ENCODE measurements at regions not wholly inside any gene's neighbourhood (a gene's known extent, or its start where the extent isn't known, plus 50 kb on each side); places are given as distances from the start of the nearest gene placed in this dataset.

DNA sequence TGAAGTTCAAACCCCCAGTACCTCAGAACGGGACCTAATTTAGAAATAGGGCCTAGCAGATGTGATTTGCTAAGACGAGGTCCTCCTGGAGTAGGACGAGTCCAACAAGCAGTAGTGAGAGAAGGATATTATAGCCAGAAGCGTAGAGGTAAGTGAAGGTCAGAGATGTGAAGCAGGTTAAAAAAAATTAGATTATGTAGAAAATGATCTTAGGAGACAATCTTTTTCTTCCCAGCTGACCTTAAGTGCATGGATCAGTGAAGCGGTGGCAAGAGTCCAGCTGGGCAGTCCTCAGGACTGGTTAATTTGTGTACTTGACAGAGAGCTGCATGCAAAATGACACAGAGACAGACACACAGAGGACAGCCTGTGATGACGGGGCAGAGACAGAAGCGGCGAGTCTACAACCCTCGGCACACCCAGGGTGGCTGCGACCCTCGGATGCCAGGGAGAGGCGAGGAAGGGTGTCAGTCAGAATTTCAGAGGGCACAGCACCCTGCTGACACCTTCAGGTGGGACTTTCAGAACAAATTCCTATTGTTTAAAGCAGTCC is 131.4 kb upstream of the IRX4 start:
- H3K9me3 ChIP-seq (ENCODE audit: low read length) = no peaks in the 10 kb centered on the region
- TF ChIP-seq, protein P1, sequence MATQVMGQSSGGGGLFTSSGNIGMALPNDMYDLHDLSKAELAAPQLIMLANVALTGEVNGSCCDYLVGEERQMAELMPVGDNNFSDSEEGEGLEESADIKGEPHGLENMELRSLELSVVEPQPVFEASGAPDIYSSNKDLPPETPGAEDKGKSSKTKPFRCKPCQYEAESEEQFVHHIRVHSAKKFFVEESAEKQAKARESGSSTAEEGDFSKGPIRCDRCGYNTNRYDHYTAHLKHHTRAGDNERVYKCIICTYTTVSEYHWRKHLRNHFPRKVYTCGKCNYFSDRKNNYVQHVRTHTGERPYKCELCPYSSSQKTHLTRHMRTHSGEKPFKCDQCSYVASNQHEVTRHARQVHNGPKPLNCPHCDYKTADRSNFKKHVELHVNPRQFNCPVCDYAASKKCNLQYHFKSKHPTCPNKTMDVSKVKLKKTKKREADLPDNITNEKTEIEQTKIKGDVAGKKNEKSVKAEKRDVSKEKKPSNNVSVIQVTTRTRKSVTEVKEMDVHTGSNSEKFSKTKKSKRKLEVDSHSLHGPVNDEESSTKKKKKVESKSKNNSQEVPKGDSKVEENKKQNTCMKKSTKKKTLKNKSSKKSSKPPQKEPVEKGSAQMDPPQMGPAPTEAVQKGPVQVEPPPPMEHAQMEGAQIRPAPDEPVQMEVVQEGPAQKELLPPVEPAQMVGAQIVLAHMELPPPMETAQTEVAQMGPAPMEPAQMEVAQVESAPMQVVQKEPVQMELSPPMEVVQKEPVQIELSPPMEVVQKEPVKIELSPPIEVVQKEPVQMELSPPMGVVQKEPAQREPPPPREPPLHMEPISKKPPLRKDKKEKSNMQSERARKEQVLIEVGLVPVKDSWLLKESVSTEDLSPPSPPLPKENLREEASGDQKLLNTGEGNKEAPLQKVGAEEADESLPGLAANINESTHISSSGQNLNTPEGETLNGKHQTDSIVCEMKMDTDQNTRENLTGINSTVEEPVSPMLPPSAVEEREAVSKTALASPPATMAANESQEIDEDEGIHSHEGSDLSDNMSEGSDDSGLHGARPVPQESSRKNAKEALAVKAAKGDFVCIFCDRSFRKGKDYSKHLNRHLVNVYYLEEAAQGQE (IDR thresholded peaks at IDR 0.05; ENCODE audit: borderline replicate concordance) = no peak
- H4K20me1 ChIP-seq (ENCODE audit: insufficient read depth) = no peaks in the 10 kb centered on the region
- no peaks in the 10 kb centered on the region for H3K27me3 ChIP-seq (ENCODE audit: insufficient read depth, low read depth, low read length)
- no peaks in the 10 kb centered on the region for H3K79me2 ChIP-seq (replicated peaks; ENCODE audit: insufficient read depth, low read length)
- no peak overlapping the region for H3K9ac ChIP-seq (ENCODE audit: low read length)
- H3K27ac ChIP-seq (ENCODE audit: low read length) = no peak overlapping the region
- H3K9me2 ChIP-seq (ENCODE audit: insufficient read depth, low read length) = no peaks in the 10 kb centered on the region
- H3K4me3 ChIP-seq (ENCODE audit: low read length) = no peak overlapping the region
- H3F3A ChIP-seq (ENCODE audit: insufficient read depth, low read length, poor library complexity, severe bottlenecking) = no peaks in the 10 kb centered on the region
- H2AFZ ChIP-seq (ENCODE audit: low read depth, low read length) = no peak overlapping the region
- no peak overlapping the region for H3K4me2 ChIP-seq (ENCODE audit: low read length)
- no peaks in the 10 kb centered on the region for H3K36me3 ChIP-seq (ENCODE audit: insufficient read depth, low read length)

DNA sequence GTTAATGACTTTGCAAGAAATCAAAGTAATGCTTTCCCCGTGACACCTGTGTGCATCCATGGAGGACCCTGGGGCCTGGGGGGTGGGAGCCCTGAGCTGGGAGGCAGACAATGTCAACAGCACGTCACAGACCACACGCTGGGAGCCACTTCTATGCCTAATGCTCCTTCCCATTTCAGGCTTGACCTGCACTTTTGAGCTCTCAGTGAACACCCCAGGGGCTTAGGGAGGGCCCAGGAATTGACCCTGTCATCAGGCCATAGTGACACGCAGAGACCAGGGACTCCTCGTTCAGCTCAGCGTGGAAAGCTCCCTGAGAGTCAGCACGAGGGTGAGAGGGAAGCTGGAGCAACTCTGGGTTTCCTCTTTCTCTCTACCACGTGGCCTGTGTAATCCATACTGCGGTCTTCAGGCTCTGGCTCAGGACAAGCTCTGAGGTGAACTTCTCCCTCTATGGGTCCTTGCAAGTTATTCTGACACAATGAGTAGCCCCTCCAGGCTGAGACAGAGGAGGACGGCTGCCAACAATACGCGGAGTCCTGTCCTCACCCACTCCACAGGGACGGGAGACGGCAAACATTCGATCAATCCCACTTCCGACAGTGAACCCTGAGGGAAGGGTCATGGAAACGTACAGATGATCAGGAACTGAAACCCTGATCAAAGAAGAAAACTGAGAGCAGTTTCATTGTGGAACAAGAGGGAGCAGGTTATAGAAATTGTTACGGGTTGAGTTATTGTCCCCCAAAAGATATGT is 130.8 kb upstream of the IRX4 start:
- no peaks in the 10 kb centered on the region for H3K9me2 ChIP-seq (ENCODE audit: insufficient read depth, low read length)
- TF ChIP-seq, protein P1 (IDR thresholded peaks at IDR 0.05; ENCODE audit: borderline replicate concordance) = no peak
- TF ChIP-seq EP300 (conservative IDR thresholded peaks at IDR 0.05; ENCODE audit: poor library complexity, severe bottlenecking) = no peak
- no peak for TF ChIP-seq RAD21 (conservative IDR thresholded peaks at IDR 0.05)
- TF ChIP-seq, protein P2, sequence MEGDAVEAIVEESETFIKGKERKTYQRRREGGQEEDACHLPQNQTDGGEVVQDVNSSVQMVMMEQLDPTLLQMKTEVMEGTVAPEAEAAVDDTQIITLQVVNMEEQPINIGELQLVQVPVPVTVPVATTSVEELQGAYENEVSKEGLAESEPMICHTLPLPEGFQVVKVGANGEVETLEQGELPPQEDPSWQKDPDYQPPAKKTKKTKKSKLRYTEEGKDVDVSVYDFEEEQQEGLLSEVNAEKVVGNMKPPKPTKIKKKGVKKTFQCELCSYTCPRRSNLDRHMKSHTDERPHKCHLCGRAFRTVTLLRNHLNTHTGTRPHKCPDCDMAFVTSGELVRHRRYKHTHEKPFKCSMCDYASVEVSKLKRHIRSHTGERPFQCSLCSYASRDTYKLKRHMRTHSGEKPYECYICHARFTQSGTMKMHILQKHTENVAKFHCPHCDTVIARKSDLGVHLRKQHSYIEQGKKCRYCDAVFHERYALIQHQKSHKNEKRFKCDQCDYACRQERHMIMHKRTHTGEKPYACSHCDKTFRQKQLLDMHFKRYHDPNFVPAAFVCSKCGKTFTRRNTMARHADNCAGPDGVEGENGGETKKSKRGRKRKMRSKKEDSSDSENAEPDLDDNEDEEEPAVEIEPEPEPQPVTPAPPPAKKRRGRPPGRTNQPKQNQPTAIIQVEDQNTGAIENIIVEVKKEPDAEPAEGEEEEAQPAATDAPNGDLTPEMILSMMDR (IDR thresholded peaks at IDR 0.05; ENCODE audit: poor library complexity, severe bottlenecking) = no peak
- TF ChIP-seq POLR2AphosphoS5 (IDR thresholded peaks at IDR 0.05) = no peak
- no peak for TF ChIP-seq SMC3 (conservative IDR thresholded peaks at IDR 0.05; ENCODE audit: poor library complexity)
- TF ChIP-seq EZH2 (IDR thresholded peaks at IDR 0.05; ENCODE audit: borderline replicate concordance, insufficient read depth, low read length, poor library complexity, severe bottlenecking) = no peak
- TF ChIP-seq MXI1 (conservative IDR thresholded peaks at IDR 0.05; ENCODE audit: poor library complexity, severe bottlenecking) = no peak
- no peak for TF ChIP-seq TAF1 (IDR thresholded peaks at IDR 0.05; ENCODE audit: low read depth)
- H3K9me3 ChIP-seq (ENCODE audit: low read length) = no peaks in the 10 kb centered on the region
- H4K20me1 ChIP-seq (ENCODE audit: insufficient read depth) = no peaks in the 10 kb centered on the region
- no peak overlapping the region for H3K4me3 ChIP-seq (ENCODE audit: low read length)
- H2AFZ ChIP-seq (ENCODE audit: low read depth, low read length) = no peak overlapping the region
- H3K27me3 ChIP-seq (ENCODE audit: insufficient read depth, low read depth, low read length) = no peaks in the 10 kb centered on the region
- H3K4me2 ChIP-seq (ENCODE audit: low read length) = no peak overlapping the region
- no peak overlapping the region for H3K9ac ChIP-seq (ENCODE audit: low read length)
- no peaks in the 10 kb centered on the region for H3F3A ChIP-seq (ENCODE audit: insufficient read depth, low read length, poor library complexity, severe bottlenecking)
- H3K36me3 ChIP-seq (ENCODE audit: insufficient read depth, low read length) = no peaks in the 10 kb centered on the region
- no peak overlapping the region for H3K27ac ChIP-seq (ENCODE audit: low read length)
- H3K79me2 ChIP-seq (replicated peaks; ENCODE audit: insufficient read depth, low read length) = no peaks in the 10 kb centered on the region

Data from neural cell (in vitro differentiated cells).